Retina (tissue), 1 donor: ENCODE measurements at regions not wholly inside any gene's neighbourhood (a gene's known extent, or its start where the extent isn't known, plus 50 kb on each side); places are given as distances from the start of the nearest gene placed in this dataset.
"Not testable (repeated sequence)": the region's sequence is repeated elsewhere in the genome, so short reads cannot be mapped to it uniquely, and the experiment has no call there.

ENCODE experiments used
- DNase-seq: peaks from one replicate; pipeline ENCODE4 v3.0.0-alpha.2; 2016

- DNase-seq, result not testable (repeated sequence)
Measured at GRCh38 chrX:128954697-128955096, 568.6 kb downstream of the SMARCA1 start.

- DNase-seq, result no peak
Measured at GRCh38 chrX:128931071-128931470, 592.2 kb downstream of the SMARCA1 start.

GRCh38 chrX:128929271-128930057 is 593.8 kb downstream of the SMARCA1 start:
- no peak for DNase-seq

- no peak for DNase-seq
Measured at GRCh38 chrX:128928636-128929035, 594.7 kb downstream of the SMARCA1 start.

GRCh38 chrX:128927363-128927762 is 595.9 kb downstream of the SMARCA1 start:
- no peak for DNase-seq

- no peak for DNase-seq
Measured at GRCh38 chrX:128906753-128907152, 616.5 kb downstream of the SMARCA1 start.

GRCh38 chrX:128901018-128901417 is 622.3 kb downstream of the SMARCA1 start:
- no peak for DNase-seq

- no peak for DNase-seq
Measured at GRCh38 chrX:128897621-128898020, 625.7 kb downstream of the SMARCA1 start.

- no peak for DNase-seq
Measured at GRCh38 chrX:128891554-128891953, 631.7 kb downstream of the SMARCA1 start.

- no peak for DNase-seq
Measured at GRCh38 chrX:128884430-128884829, 638.9 kb downstream of the SMARCA1 start.

GRCh38 chrX:128883650-128884049 is 639.6 kb downstream of the SMARCA1 start:
- no peak for DNase-seq

- DNase-seq, result no peak
Measured at GRCh38 chrX:128870361-128870760, 652.9 kb downstream of the SMARCA1 start.

GRCh38 chrX:128862557-128862956 is 660.7 kb downstream of the SMARCA1 start:
- no peak for DNase-seq

- DNase-seq, result no peak
Measured at GRCh38 chrX:128848374-128848773, 674.9 kb downstream of the SMARCA1 start.

- no peak for DNase-seq
Measured at GRCh38 chrX:128846385-128846784, 676.9 kb downstream of the SMARCA1 start.

GRCh38 chrX:128818690-128819089 is 704.6 kb downstream of the SMARCA1 start:
- no peak for DNase-seq

GRCh38 chrX:128816919-128817318 is 706.4 kb downstream of the SMARCA1 start:
- DNase-seq, result no peak

GRCh38 chrX:128807367-128807766 is 715.9 kb downstream of the SMARCA1 start:
- DNase-seq, result no peak

GRCh38 chrX:128805236-128805635 is 718.1 kb downstream of the SMARCA1 start:
- DNase-seq, result no peak

- no peak for DNase-seq
Measured at GRCh38 chrX:128804828-128805227, 718.5 kb downstream of the SMARCA1 start.

GRCh38 chrX:128800138-128800537 is 723.2 kb downstream of the SMARCA1 start:
- DNase-seq, result no peak

- not testable (repeated sequence) for DNase-seq
Measured at GRCh38 chrX:128783139-128783538, 730.9 kb upstream of the ACTRT1 start.

GRCh38 chrX:128781506-128781905 is 729.3 kb upstream of the ACTRT1 start:
- DNase-seq, result peak; percentile 14

- DNase-seq, result no peak
Measured at GRCh38 chrX:128780934-128781333, 728.7 kb upstream of the ACTRT1 start.

GRCh38 chrX:128769495-128769894 is 717.3 kb upstream of the ACTRT1 start:
- no peak for DNase-seq
